ENCODE measurements at regions not wholly inside any gene's neighbourhood (a gene's known extent, or its start where the extent isn't known, plus 50 kb on each side); places are given as distances from the start of the nearest gene placed in this dataset.

- H3K36me3 ChIP-seq (replicated peaks in 1 of 2; ENCODE audit: control insufficient read depth in 2 of 2, insufficient read depth in 2 of 2, low read length in 2 of 2), result no peaks in the 10 kb centered on the region
- H2BK5ac ChIP-seq (ENCODE audit: low read length), result no peak overlapping the region
- no peak overlapping the region for H3K23ac ChIP-seq (ENCODE audit: low read depth, low read length, poor library complexity)
- H3K4me1 ChIP-seq (ENCODE audit: control insufficient read depth in 2 of 2, insufficient read depth in 1 of 2, low read depth in 1 of 2, low read length in 2 of 2), result no peaks in the 10 kb centered on the region
- H2BK12ac ChIP-seq (ENCODE audit: low read length), result no peak overlapping the region
- H4K8ac ChIP-seq (ENCODE audit: low read depth, low read length), result no peak overlapping the region
- no peak overlapping the region for H2BK120ac ChIP-seq (ENCODE audit: low read depth, low read length)
- H3K9me3 ChIP-seq (replicated peaks in 1 of 2; ENCODE audit: control insufficient read depth in 2 of 2, insufficient read depth in 1 of 2, low read depth in 1 of 2, low read length in 2 of 2), result peaks cover 0 to 3% of the 10 kb centered on the region in 2 donors
- no peak overlapping the region for H3K4ac ChIP-seq (ENCODE audit: low read length)
- no CpG with 5 or more reads among the region's 11 CpGs for WGBS, 2 donors (ENCODE audit: extremely low coverage in 2 of 2, insufficient read length in 2 of 2, insufficient replicate concordance in 1 of 2)
- H3K79me1 ChIP-seq (ENCODE audit: low read depth, low read length), result no peaks in the 10 kb centered on the region
- H4K91ac ChIP-seq (ENCODE audit: low read depth, low read length, poor library complexity), result no peak overlapping the region
- H3K9ac ChIP-seq (ENCODE audit: low read depth, low read length, poor library complexity), result no peak overlapping the region
- H3K4me2 ChIP-seq (ENCODE audit: insufficient read depth, low read length, poor library complexity, severe bottlenecking), result no peak overlapping the region
- no peak overlapping the region for H2AFZ ChIP-seq (ENCODE audit: low read length)
- no peak for DNase-seq (ENCODE audit: low spot score)
- H2BK15ac ChIP-seq (ENCODE audit: low read length), result no peak overlapping the region
- H3K27ac ChIP-seq (replicated peaks; ENCODE audit: low read length), result no peak overlapping the region
- H3K27me3 ChIP-seq (ENCODE audit: control insufficient read depth in 3 of 3, insufficient read depth in 3 of 3, low read depth in 1 of 3, low read length in 3 of 3), result no peaks in the 10 kb centered on the region
- H3K18ac ChIP-seq (ENCODE audit: low read length), result no peak overlapping the region
- no peak overlapping the region for H2AK5ac ChIP-seq (ENCODE audit: low read depth, low read length)
- H3K14ac ChIP-seq (ENCODE audit: low read length), result no peak overlapping the region
- H3K4me3 ChIP-seq (ENCODE audit: low read length in 2 of 2), result no peak overlapping the region
Measured at GRCh38 chr14:89514601-89515000, 97.6 kb upstream of the FOXN3 start.

GRCh38 chr14:89509891-89510290 is 92.9 kb upstream of the FOXN3 start:
- no peak overlapping the region for H4K8ac ChIP-seq (ENCODE audit: low read depth, low read length)
- no peak overlapping the region for H3K27ac ChIP-seq (replicated peaks; ENCODE audit: low read length)
- no peak overlapping the region for H3K14ac ChIP-seq (ENCODE audit: low read length)
- H2AK5ac ChIP-seq (ENCODE audit: low read depth, low read length), result no peak overlapping the region
- no peak overlapping the region for H2BK12ac ChIP-seq (ENCODE audit: low read length)
- H3K4me2 ChIP-seq (ENCODE audit: insufficient read depth, low read length, poor library complexity, severe bottlenecking), result no peak overlapping the region
- H3K23ac ChIP-seq (ENCODE audit: low read depth, low read length, poor library complexity), result no peak overlapping the region
- peaks cover 0 to 5% of the 10 kb centered on the region in 2 donors for H3K4me1 ChIP-seq (ENCODE audit: control insufficient read depth in 2 of 2, insufficient read depth in 1 of 2, low read depth in 1 of 2, low read length in 2 of 2)
- H3K9me3 ChIP-seq (replicated peaks in 1 of 2; ENCODE audit: control insufficient read depth in 2 of 2, insufficient read depth in 1 of 2, low read depth in 1 of 2, low read length in 2 of 2), result peaks cover 0 to 4% of the 10 kb centered on the region in 2 donors
- H3K4me3 ChIP-seq (ENCODE audit: low read length in 2 of 2), result no peak overlapping the region
- no peak overlapping the region for H2BK15ac ChIP-seq (ENCODE audit: low read length)
- no peak overlapping the region for H3K9ac ChIP-seq (ENCODE audit: low read depth, low read length, poor library complexity)
- H2BK5ac ChIP-seq (ENCODE audit: low read length), result no peak overlapping the region
- H3K36me3 ChIP-seq (replicated peaks in 1 of 2; ENCODE audit: control insufficient read depth in 2 of 2, insufficient read depth in 2 of 2, low read length in 2 of 2), result no peaks in the 10 kb centered on the region
- H2AFZ ChIP-seq (ENCODE audit: low read length), result no peak overlapping the region
- DNase-seq (ENCODE audit: low spot score), result no peak
- no CpG with 5 or more reads among the region's 3 CpGs for WGBS, 2 donors (ENCODE audit: extremely low coverage in 2 of 2, insufficient read length in 2 of 2, insufficient replicate concordance in 1 of 2)
- H2BK120ac ChIP-seq (ENCODE audit: low read depth, low read length), result no peak overlapping the region
- H3K79me1 ChIP-seq (ENCODE audit: low read depth, low read length), result no peaks in the 10 kb centered on the region
- no peak overlapping the region for H4K91ac ChIP-seq (ENCODE audit: low read depth, low read length, poor library complexity)
- no peak overlapping the region for H3K4ac ChIP-seq (ENCODE audit: low read length)
- no peak overlapping the region for H3K18ac ChIP-seq (ENCODE audit: low read length)
- H3K27me3 ChIP-seq (ENCODE audit: control insufficient read depth in 3 of 3, insufficient read depth in 3 of 3, low read depth in 1 of 3, low read length in 3 of 3), result no peaks in the 10 kb centered on the region

- Histone ChIP-seq H2AK5ac (ENCODE audit: low read depth, low read length) (no peak overlapping the region), H2BK12ac (ENCODE audit: low read length) (no peak overlapping the region), H3K4me1 (ENCODE audit: control insufficient read depth in 2 of 2, insufficient read depth in 1 of 2, low read depth in 1 of 2, low read length in 2 of 2) (peaks cover 0 to 5% of the 10 kb centered on the region in 2 donors), H3K9me3 (replicated peaks in 1 of 2; ENCODE audit: control insufficient read depth in 2 of 2, insufficient read depth in 1 of 2, low read depth in 1 of 2, low read length in 2 of 2) (peaks cover 0 to 6% of the 10 kb centered on the region in 2 donors), H4K8ac (ENCODE audit: low read depth, low read length) (no peak overlapping the region), H4K91ac (ENCODE audit: low read depth, low read length, poor library complexity) (no peak overlapping the region), H3K4me3 (ENCODE audit: low read length in 2 of 2) (no peak overlapping the region), H2BK120ac (ENCODE audit: low read depth, low read length) (no peak overlapping the region), H3K79me1 (ENCODE audit: low read depth, low read length) (no peaks in the 10 kb centered on the region), H3K14ac (ENCODE audit: low read length) (no peak overlapping the region), H3K23ac (ENCODE audit: low read depth, low read length, poor library complexity) (no peak overlapping the region), H2BK5ac (ENCODE audit: low read length) (no peak overlapping the region), H3K27ac (replicated peaks; ENCODE audit: low read length) (no peak overlapping the region), H3K36me3 (replicated peaks in 1 of 2; ENCODE audit: control insufficient read depth in 2 of 2, insufficient read depth in 2 of 2, low read length in 2 of 2) (no peaks in the 10 kb centered on the region), H2AFZ (ENCODE audit: low read length) (no peak overlapping the region), H3K4ac (ENCODE audit: low read length) (no peak overlapping the region), H3K27me3 (ENCODE audit: control insufficient read depth in 3 of 3, insufficient read depth in 3 of 3, low read depth in 1 of 3, low read length in 3 of 3) (no peaks in the 10 kb centered on the region), H2BK15ac (ENCODE audit: low read length) (no peak overlapping the region), H3K18ac (ENCODE audit: low read length) (no peak overlapping the region), H3K4me2 (ENCODE audit: insufficient read depth, low read length, poor library complexity, severe bottlenecking) (no peak overlapping the region), H3K9ac (ENCODE audit: low read depth, low read length, poor library complexity) (no peak overlapping the region)
- no CpG with 5 or more reads among the region's 3 CpGs for WGBS, 2 donors (ENCODE audit: extremely low coverage in 2 of 2, insufficient read length in 2 of 2, insufficient replicate concordance in 1 of 2)
- no peak for DNase-seq (ENCODE audit: low spot score)
Measured at GRCh38 chr14:89508863-89509262, 91.8 kb upstream of the FOXN3 start.

GRCh38 chr14:89507926-89508460 is 91.0 kb upstream of the FOXN3 start:
- Histone ChIP-seq H3K27me3 (ENCODE audit: control insufficient read depth in 3 of 3, insufficient read depth in 3 of 3, low read depth in 1 of 3, low read length in 3 of 3) (no peaks in the 10 kb centered on the region), H4K91ac (ENCODE audit: low read depth, low read length, poor library complexity) (no peak overlapping the region), H3K23ac (ENCODE audit: low read depth, low read length, poor library complexity) (no peak overlapping the region), H3K79me1 (ENCODE audit: low read depth, low read length) (no peaks in the 10 kb centered on the region), H3K27ac (replicated peaks; ENCODE audit: low read length) (no peak overlapping the region), H3K4ac (ENCODE audit: low read length) (no peak overlapping the region), H4K8ac (ENCODE audit: low read depth, low read length) (no peak overlapping the region), H2BK5ac (ENCODE audit: low read length) (no peak overlapping the region), H3K4me1 (ENCODE audit: control insufficient read depth in 2 of 2, insufficient read depth in 1 of 2, low read depth in 1 of 2, low read length in 2 of 2) (peaks cover 0 to 5% of the 10 kb centered on the region in 2 donors), H3K18ac (ENCODE audit: low read length) (no peak overlapping the region), H3K4me2 (ENCODE audit: insufficient read depth, low read length, poor library complexity, severe bottlenecking) (no peak overlapping the region), H3K9me3 (replicated peaks in 1 of 2; ENCODE audit: control insufficient read depth in 2 of 2, insufficient read depth in 1 of 2, low read depth in 1 of 2, low read length in 2 of 2) (peaks cover 0 to 6% of the 10 kb centered on the region in 2 donors), H3K4me3 (ENCODE audit: low read length in 2 of 2) (no peak overlapping the region), H3K36me3 (replicated peaks in 1 of 2; ENCODE audit: control insufficient read depth in 2 of 2, insufficient read depth in 2 of 2, low read length in 2 of 2) (no peaks in the 10 kb centered on the region), H2AK5ac (ENCODE audit: low read depth, low read length) (no peak overlapping the region), H2BK12ac (ENCODE audit: low read length) (no peak overlapping the region), H3K14ac (ENCODE audit: low read length) (no peak overlapping the region), H2BK15ac (ENCODE audit: low read length) (no peak overlapping the region), H3K9ac (ENCODE audit: low read depth, low read length, poor library complexity) (no peak overlapping the region), H2AFZ (ENCODE audit: low read length) (no peak overlapping the region), H2BK120ac (ENCODE audit: low read depth, low read length) (no peak overlapping the region)
- no peak for DNase-seq (ENCODE audit: low spot score)
- no CpG with 5 or more reads among the region's 7 CpGs for WGBS, 2 donors (ENCODE audit: extremely low coverage in 2 of 2, insufficient read length in 2 of 2, insufficient replicate concordance in 1 of 2)

All from neuronal stem cell (in vitro differentiated cells).